ENCODE measurements at regions not wholly inside any gene's neighbourhood (a gene's known extent, or its start where the extent isn't known, plus 50 kb on each side); places are given as distances from the start of the nearest gene placed in this dataset.

GRCh38 chr14:42469637-42470426 is 863.2 kb downstream of the LRFN5 start:
- DNase-seq, result no peak

GRCh38 chr14:42460673-42461072 is 854.0 kb downstream of the LRFN5 start:
- DNase-seq, result no peak

GRCh38 chr14:42459171-42459685 is 852.6 kb downstream of the LRFN5 start:
- DNase-seq, result no peak

- DNase-seq, result no peak
Measured at GRCh38 chr14:42441615-42442014, 834.9 kb downstream of the LRFN5 start.

- no peak for DNase-seq
Measured at GRCh38 chr14:42437809-42438208, 831.1 kb downstream of the LRFN5 start.

- no peak for DNase-seq
Measured at GRCh38 chr14:42429401-42429800, 822.7 kb downstream of the LRFN5 start.

- DNase-seq, result no peak
Measured at GRCh38 chr14:42428996-42429395, 822.3 kb downstream of the LRFN5 start.

- DNase-seq, result no peak
Measured at GRCh38 chr14:42424501-42424900, 817.8 kb downstream of the LRFN5 start.

GRCh38 chr14:42421377-42422078 is 814.9 kb downstream of the LRFN5 start:
- DNase-seq, result no peak

- DNase-seq, result no peak
Measured at GRCh38 chr14:42420071-42420470, 813.4 kb downstream of the LRFN5 start.

GRCh38 chr14:42407153-42407552 is 800.5 kb downstream of the LRFN5 start:
- DNase-seq, result no peak

GRCh38 chr14:42391146-42391834 is 784.6 kb downstream of the LRFN5 start:
- DNase-seq, result no peak

- DNase-seq, result no peak
Measured at GRCh38 chr14:42378880-42379279, 772.2 kb downstream of the LRFN5 start.

- DNase-seq, result no peak
Measured at GRCh38 chr14:42378274-42378673, 771.6 kb downstream of the LRFN5 start.

GRCh38 chr14:42374332-42374731 is 767.7 kb downstream of the LRFN5 start:
- peak; percentile 3 for DNase-seq

GRCh38 chr14:42370056-42370455 is 763.4 kb downstream of the LRFN5 start:
- no peak for DNase-seq

GRCh38 chr14:42368234-42368633 is 761.6 kb downstream of the LRFN5 start:
- no peak for DNase-seq

- no peak for DNase-seq
Measured at GRCh38 chr14:42353315-42353714, 746.6 kb downstream of the LRFN5 start.

- no peak for DNase-seq
Measured at GRCh38 chr14:42335918-42336317, 729.2 kb downstream of the LRFN5 start.

GRCh38 chr14:42334931-42335330 is 728.3 kb downstream of the LRFN5 start:
- DNase-seq, result no peak

- DNase-seq, result no peak
Measured at GRCh38 chr14:42323426-42323825, 716.8 kb downstream of the LRFN5 start.

GRCh38 chr14:42322531-42323284 is 716.0 kb downstream of the LRFN5 start:
- no peak for DNase-seq

GRCh38 chr14:42319996-42320395 is 713.3 kb downstream of the LRFN5 start:
- DNase-seq, result no peak
